ENCODE measurements at regions not wholly inside any gene's neighbourhood (a gene's known extent, or its start where the extent isn't known, plus 50 kb on each side); places are given as distances from the start of the nearest gene placed in this dataset.
"Not testable (repeated sequence)": the region's sequence is repeated elsewhere in the genome, so short reads cannot be mapped to it uniquely, and the experiment has no call there.

GRCh38 chr5:101505891-101506570 is 602.9 kb upstream of the ST8SIA4 start:
- no peak for DNase-seq (ENCODE audit: low spot score)

GRCh38 chr5:101482931-101483330 is 579.8 kb upstream of the ST8SIA4 start:
- no peak for DNase-seq (ENCODE audit: low spot score)

- DNase-seq (ENCODE audit: low spot score): peak; percentile 13
Observed at GRCh38 chr5:101473483-101473882, 570.4 kb upstream of the ST8SIA4 start.

DNA sequence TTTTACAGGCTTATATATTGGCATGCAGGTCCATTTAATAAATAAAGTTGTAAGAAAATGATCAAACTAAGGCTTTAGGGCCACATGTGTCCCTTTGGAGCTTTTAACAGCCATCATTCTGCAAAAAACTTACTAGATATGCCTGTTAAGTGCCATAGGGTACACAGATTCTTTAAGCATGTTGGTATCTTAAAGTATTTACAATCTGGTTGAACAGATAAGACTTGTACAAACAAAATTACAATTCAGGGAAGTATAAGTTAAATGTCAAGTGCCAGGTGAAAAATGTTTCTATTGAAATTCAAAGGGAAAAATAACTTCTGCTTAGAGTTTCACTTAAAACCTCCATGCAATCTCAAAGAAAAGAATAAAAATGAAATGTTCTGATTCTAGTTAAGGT is 558.4 kb upstream of the ST8SIA4 start:
- no peak for DNase-seq (ENCODE audit: low spot score)

DNA sequence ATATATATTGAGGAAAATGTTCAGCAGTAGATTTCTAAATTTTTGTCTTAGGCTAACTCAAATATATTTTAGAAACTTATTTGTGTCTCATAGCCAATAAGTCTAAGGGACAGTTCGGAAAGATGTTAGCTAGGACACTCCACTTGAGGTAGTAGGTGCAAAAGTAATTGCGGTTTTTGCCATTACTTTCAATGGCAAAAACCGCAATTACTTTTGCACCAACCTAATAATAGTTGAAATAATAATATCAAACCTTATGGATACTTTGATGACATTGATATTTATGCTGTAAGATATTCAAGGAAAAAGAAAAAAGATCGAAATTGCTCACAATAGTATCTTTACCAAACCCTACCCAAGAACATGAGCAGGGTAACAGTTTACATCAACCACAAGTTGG is 555.5 kb upstream of the ST8SIA4 start:
- DNase-seq (ENCODE audit: low spot score): no peak

- no peak for DNase-seq (ENCODE audit: low spot score)
Observed at GRCh38 chr5:101455851-101456250, 552.8 kb upstream of the ST8SIA4 start.

DNA sequence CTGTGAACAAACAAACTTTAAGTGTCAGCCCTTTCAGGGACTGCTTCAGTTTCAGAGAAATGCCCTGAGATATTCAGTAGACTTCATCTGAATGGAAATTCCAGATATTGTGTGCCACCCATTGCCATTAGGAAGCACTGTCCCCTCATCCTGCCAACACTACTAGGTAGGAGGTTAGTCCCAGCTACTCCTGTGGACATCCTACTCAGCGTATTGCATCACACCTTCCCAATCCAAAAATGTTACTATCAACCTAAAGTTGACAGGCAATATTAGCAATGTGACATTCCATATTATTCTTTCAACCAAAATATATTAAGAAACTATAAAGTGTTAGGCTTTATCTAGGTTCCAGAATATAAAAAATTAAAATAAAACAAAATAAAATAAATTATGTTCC is 552.0 kb upstream of the ST8SIA4 start:
- no peak for DNase-seq (ENCODE audit: low spot score)

- not testable (repeated sequence) for DNase-seq (ENCODE audit: low spot score)
Observed at GRCh38 chr5:101442281-101442680, 539.2 kb upstream of the ST8SIA4 start.

- no peak for DNase-seq (ENCODE audit: low spot score)
Observed at GRCh38 chr5:101440173-101440572, 537.1 kb upstream of the ST8SIA4 start.

DNA sequence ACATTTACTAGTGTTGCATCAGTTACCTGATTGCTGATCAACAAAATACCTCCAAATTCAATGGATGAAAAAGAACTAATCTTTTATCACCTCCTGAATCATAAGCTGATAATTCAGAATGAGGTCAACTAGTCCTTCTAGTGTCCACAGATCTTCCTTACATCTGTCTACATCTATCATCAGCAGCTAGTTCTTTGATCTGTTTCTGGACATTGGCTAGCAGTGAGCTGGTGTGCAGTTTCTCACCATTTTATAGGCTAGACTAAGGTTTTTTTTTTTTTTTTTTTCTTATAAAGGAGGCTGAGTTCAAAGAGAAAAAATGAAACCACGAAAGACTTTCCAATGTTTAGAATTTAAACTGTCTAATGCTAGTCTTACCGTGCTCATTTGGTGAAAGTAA is 534.3 kb upstream of the ST8SIA4 start:
- no peak for DNase-seq (ENCODE audit: low spot score)

GRCh38 chr5:101435768-101436167 is 532.7 kb upstream of the ST8SIA4 start:
- DNase-seq (ENCODE audit: low spot score): no peak

DNA sequence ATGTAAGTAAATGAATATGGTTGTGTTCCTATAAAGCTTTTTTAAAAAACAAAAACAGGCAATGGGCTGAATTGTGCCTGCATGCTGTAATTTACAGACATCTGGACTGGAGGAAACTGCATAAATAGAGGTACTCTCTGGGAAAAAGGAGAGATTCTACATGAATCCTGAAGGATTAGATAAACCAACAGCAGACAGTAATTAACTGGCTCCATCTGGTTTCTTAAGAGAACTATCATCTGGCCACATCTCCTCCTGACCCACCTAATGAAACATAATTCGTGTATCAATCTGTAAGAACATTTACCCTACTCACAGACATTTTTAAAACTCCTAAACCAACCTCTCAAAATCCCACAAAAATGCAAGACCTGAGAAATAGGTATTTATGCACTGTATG is 528.1 kb upstream of the ST8SIA4 start:
- no peak for DNase-seq (ENCODE audit: low spot score)

DNA sequence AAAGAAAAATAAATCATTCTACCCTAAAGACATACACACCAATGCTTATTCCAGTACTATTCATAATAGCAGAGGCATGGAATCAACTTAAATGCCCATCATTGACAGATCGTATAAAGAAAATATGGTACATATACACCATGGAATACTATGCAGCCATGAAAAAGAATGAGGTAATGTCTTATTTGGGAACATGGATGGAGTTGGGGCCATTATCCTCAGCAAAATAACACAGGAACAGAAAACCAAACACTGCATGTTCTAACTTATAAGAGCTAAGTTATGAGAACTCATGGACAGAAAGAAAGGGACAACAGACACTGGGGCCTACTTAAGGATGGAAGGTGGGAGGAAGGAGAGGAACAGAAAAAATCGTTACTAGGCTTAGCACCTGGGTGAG is 527.5 kb upstream of the ST8SIA4 start:
- DNase-seq (ENCODE audit: low spot score): no peak

GRCh38 chr5:101429241-101429640 is 526.2 kb upstream of the ST8SIA4 start:
- no peak for DNase-seq (ENCODE audit: low spot score)

DNA sequence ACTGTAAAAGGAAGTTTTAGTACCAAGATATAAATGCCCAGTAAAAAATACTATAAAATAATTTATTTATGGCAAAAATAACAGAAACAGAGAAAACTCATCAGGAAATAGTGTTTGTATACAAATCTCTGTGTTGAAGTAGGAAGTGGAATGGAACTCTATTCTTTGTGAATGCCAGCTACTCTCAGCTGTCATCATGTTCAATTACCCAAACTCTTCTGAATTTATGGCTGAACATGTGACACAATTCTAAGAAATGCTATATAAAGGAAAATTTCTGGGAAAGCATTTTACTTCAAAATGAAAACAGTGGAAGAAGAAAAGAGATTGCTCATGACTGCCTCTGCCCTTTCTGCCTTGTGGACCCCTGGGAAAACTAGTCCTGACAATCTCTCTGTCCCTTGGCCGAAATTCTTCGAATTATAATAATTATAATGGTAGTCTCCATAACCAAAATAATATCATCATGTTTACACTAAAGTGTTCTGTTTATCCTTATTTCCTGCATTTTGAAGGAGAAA is 522.3 kb upstream of the ST8SIA4 start:
- no peak for DNase-seq (ENCODE audit: low spot score)

GRCh38 chr5:101424530-101425175 is 521.6 kb upstream of the ST8SIA4 start:
- peak; percentile 68 for DNase-seq (ENCODE audit: low spot score)

DNA sequence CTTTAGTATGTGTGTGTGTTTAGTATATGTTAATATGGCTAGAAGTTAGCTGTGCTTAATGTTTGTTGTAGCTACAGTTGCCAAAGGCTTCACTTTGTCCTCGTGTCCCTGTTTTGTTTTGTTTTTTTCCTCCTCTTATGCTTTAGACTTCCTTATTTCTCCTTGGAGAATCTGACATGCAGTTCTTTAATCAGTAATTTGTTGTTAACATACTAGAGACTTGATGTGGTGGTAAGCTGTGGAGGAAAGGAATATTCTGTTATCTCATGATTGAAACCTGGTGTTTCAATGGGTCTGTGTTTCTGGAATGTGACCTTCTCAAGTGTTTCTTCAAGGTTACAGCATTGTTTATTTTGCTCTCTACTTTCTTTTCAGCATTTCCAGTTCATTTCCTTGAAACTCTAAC is 515.6 kb upstream of the ST8SIA4 start:
- DNase-seq (ENCODE audit: low spot score): no peak

DNA sequence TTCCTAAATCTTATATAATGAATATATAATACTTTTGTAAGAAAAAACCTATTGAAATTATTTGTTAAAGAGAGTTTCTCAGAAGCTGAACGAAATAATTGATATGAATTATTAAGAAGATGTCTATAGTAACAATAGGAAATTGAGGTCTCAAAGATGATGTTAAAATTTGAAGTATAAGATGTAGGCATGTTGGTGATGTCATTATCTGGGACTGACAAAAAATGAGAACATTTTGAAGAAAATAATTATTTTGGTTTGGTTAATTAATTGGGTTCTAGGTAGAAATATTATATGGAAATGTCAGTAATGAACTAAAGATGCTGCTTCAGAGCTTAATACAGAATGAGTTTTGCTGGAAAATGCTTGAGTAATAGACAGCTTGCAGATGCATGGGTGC is 501.4 kb upstream of the ST8SIA4 start:
- DNase-seq (ENCODE audit: low spot score): no peak

DNA sequence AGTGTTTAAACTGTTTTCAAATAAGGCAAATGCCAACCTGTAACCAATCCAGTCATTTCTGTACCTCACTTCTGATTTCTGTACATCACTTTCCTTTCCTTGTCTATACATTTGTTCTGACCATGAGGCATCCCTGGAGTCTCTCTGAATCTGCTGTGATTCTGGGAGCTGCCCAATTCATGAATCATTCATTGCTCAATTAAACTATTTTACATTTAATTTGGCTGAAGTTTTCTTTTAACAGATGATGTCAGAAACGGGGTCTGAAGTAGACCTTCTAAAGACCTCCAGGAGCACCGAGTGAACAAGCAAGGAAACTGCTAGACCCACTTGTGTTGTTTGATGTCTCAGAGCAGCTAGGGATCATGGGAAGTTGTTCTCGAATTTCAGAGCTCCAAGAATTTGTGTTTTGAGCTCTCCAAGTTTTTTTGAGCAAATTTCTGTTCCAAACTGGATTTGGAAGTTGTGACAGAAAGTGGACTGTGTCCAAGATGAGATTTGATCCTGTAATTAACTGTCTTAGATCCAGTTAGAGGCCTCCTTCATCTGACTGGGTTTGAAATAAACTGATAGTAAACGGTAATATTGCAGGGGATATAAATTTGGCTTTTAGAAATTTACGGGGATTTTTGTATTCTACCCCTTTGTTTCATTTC is 490.8 kb upstream of the ST8SIA4 start:
- no peak for DNase-seq (ENCODE audit: low spot score)

DNA sequence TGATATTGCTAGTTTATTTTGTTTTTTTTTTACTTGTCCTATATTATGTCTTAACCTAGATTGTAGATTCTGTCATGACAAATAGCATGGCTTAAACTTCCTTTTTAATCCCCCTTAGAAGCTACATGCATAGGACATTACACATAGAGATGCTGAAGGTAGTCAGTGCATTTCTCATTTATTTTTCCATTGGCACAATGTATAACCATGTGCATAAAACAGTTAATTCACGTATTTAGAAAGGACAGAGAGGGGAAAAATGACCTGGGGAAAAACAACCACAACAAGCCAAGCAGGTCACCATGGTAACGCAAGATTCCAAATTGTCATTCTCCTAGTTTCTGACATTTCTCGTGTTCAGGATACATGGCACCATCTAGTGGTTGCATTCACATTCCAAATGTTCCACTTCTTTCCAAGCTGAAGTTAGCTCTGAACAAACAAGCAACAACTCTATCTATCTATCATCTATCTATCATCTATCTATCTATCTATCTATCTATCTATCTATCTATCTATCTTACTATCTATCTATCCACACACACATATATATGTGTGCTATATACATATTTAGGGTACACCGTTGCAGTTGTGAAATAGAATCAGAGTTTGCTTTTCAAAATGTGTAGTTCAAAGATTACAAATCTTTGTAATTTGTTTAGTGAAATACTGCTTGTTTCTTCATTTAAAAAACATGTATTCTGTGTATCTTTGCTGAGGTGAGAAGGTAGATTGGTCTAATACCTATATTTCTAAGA is 487.2 kb upstream of the ST8SIA4 start:
- DNase-seq (ENCODE audit: low spot score): peak; percentile 64

DNA sequence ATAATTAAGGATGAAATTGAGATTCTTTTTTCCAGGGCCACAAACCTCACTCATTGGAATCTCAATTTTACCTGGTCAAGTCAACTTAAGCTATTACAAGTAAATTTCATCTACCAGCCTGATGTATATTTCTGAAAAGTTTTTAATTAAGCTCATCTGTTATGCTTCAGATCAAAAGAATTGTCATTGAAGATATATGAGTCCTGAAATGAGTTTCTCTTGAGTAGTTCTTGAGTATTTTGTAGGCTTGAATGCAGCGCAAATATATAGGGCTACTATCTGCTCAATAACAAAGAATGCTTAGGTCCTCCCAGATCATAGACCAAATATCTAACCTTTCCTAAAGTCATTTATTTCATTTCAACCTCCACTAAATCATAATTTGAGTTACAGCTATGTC is 482.2 kb upstream of the ST8SIA4 start:
- DNase-seq (ENCODE audit: low spot score): no peak

- DNase-seq (ENCODE audit: low spot score): no peak
Observed at GRCh38 chr5:101370181-101370580, 467.1 kb upstream of the ST8SIA4 start.
